ENCODE measurements at regions not wholly inside any gene's neighbourhood (a gene's known extent, or its start where the extent isn't known, plus 50 kb on each side); places are given as distances from the start of the nearest gene placed in this dataset.

DNA sequence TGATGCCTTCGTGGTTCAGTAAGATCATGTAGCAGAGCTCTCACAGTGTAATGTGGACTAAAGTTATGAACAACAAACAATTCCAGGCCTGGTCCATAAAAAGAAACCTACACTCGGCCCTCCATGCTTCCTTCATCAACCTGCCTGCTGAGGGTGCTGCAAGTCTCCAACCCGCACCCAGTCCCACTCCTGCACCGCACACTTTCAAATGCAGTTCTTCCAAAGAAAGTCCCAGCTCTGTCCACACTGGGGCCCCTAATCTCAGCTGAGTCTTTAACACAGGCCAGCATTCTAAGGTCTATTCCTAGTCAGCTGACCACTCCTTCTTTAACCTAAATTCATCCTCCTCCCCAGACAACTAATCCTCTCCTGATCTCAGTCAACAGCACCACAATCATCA, 71.5 kb upstream of the NR5A2 start:
- Mint-ChIP-seq H3K27ac (no peak overlapping the region), H3K9me3 (no peaks in the 10 kb centered on the region), H3K36me3 (no peaks in the 10 kb centered on the region), H3K4me1 (peaks cover 0 to 1% (median 0%) of the 10 kb centered on the region in 4 donors), H3K27me3 (peaks cover 0 to 1% of the 10 kb centered on the region in 2 donors), H3K4me3 (no peak overlapping the region)
- Histone ChIP-seq H3K36me3 (ENCODE audit: insufficient read depth, low read length) (no peaks in the 10 kb centered on the region), H3K27me3 (ENCODE audit: insufficient read depth, low read length) (no peaks in the 10 kb centered on the region), H3K4me1 (ENCODE audit: insufficient read depth, low read length) (no peaks in the 10 kb centered on the region), H3K27ac (ENCODE audit: low read depth, low read length) (no peak overlapping the region), H3K4me3 (ENCODE audit: low read length in 2 of 2) (no peak overlapping the region), H3K9me3 (ENCODE audit: control insufficient read depth in 1 of 2, low read length in 2 of 2) (no peaks in the 10 kb centered on the region)
- no peak for DNase-seq
- intact Hi-C loops (cut with micrococcal nuclease) = no loop called here
- ChIA-PET CTCF (ENCODE audit: partially characterized antibody) (interaction anchor here (1.4 kb wide), 1 partner anchor 11 kb away, joined by 3 read pairs; no protein-coding TSS in a partner anchor), POLR2A (ENCODE audit: partially characterized antibody) (no interaction called here)

DNA sequence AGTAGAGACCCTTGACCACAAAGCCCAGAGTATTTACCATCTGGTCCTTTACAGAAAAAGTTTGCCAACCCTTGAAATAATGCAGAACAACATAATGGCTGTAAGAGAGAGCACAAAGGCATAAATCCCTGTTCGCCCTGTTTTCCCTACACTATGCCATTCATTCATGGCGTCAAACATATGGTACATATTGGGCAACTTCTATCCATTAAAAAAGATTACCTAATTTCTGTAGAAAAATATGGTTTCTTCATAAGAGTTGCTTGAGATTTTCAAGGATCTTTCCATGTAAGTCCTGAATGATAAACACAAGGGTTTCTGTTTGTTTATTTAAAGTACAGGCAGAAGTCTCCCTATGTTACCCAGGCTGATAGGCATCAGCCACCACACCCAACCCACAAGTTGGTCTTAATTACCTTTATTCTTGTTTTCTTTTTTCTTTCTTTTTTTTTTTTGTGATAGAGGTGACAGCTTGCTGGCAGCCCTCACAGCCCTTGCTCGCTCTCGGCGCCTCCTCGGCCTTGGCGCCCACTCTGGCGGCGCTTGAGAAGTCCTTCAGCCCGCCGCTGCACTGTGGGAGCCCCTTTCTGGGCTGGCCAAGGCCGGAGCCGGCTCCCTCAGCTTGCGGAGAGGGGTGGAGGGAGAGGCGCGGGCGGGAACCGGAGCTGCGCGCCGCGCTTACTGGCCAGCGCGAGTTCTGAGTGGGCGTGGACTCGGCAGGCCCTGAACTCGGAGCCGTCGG, 68.3 kb upstream of the NR5A2 start:
- peaks cover 0 to 1% (median 0%) of the 10 kb centered on the region in 4 donors for H3K4me1 Mint-ChIP-seq
- CTCF ChIA-PET (ENCODE audit: partially characterized antibody) = no interaction called here
- H3K36me3 ChIP-seq (ENCODE audit: insufficient read depth, low read length) = no peaks in the 10 kb centered on the region

DNA sequence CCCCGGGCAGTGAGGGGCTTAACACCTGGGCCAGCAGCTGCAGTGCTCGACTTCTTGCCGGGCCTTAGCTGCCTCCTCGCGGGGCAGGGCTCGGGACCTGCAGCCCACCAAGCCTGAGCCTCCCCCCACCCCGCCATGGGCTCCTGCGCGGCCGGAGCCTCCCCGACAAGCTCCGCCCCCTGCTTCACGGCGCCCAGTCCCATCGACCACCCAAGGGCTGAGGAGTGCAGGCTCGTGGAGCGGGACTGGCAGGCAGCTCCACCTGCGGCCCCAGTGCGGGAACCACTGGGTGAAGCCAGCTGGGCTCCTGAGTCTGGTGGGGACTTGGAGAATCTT, 67.8 kb upstream of the NR5A2 start:
- Mint-ChIP-seq H3K36me3 (no peaks in the 10 kb centered on the region), H3K27me3 (peaks cover 3 to 5% of the 10 kb centered on the region in 2 donors), H3K4me3 (no peak overlapping the region), H3K27ac (no peak overlapping the region), H3K9me3 (no peaks in the 10 kb centered on the region), H3K4me1 (peaks cover 0 to 1% (median 0%) of the 10 kb centered on the region in 4 donors)
- ChIA-PET POLR2A (ENCODE audit: partially characterized antibody) (no interaction called here), CTCF (ENCODE audit: partially characterized antibody) (no interaction called here)
- H3K27ac ChIP-seq (ENCODE audit: low read depth, low read length) = no peak overlapping the region
- intact Hi-C loops (cut with micrococcal nuclease) = no loop called here
- H3K4me1 ChIP-seq (ENCODE audit: insufficient read depth, low read length) = no peaks in the 10 kb centered on the region
- no peak overlapping the region for H3K4me3 ChIP-seq (ENCODE audit: low read length in 2 of 2)
- no peaks in the 10 kb centered on the region for H3K9me3 ChIP-seq (ENCODE audit: control insufficient read depth in 1 of 2, low read length in 2 of 2)
- no peaks in the 10 kb centered on the region for H3K27me3 ChIP-seq (ENCODE audit: insufficient read depth, low read length)
- no peaks in the 10 kb centered on the region for H3K36me3 ChIP-seq (ENCODE audit: insufficient read depth, low read length)
- DNase-seq = no peak

More for the DNA sequence above, 68.3 kb upstream of the NR5A2 start:
- Histone ChIP-seq H3K4me1 (ENCODE audit: insufficient read depth, low read length) (no peaks in the 10 kb centered on the region), H3K27ac (ENCODE audit: low read depth, low read length) (no peak overlapping the region), H3K9me3 (ENCODE audit: control insufficient read depth in 1 of 2, low read length in 2 of 2) (no peaks in the 10 kb centered on the region), H3K27me3 (ENCODE audit: insufficient read depth, low read length) (no peaks in the 10 kb centered on the region), H3K4me3 (ENCODE audit: low read length in 2 of 2) (no peak overlapping the region)
- no peak for DNase-seq
- H3K27me3 Mint-ChIP-seq = peaks cover 0 to 3% of the 10 kb centered on the region in 2 donors
- no peaks in the 10 kb centered on the region for H3K36me3 Mint-ChIP-seq
- H3K9me3 Mint-ChIP-seq = no peaks in the 10 kb centered on the region
- H3K27ac Mint-ChIP-seq = no peak overlapping the region
- POLR2A ChIA-PET (ENCODE audit: partially characterized antibody) = no interaction called here
- no peak overlapping the region for H3K4me3 Mint-ChIP-seq
- intact Hi-C loops (cut with micrococcal nuclease) = no loop called here

DNA sequence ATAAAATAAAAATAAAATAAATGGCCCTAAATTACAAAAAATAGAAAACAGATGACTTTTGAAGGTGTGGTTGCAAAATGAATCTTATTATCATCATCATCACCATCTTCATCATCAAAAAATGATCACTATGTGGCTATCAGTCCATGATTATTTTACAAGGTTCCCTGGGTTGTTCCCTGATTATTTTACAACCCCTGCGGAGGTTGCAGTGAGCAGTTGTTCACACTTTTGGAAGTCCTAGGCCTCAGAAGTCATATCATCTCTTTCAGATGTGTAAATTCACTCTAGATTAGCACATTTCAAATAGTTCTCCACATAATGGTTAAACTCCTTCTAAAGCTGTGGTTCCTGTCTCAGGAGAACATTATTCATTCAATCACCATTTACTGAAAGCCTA, 57.4 kb upstream of the NR5A2 start:
- Histone ChIP-seq H3K9me3 (ENCODE audit: control insufficient read depth in 1 of 2, low read length in 2 of 2) (no peaks in the 10 kb centered on the region), H3K27me3 (ENCODE audit: insufficient read depth, low read length) (no peaks in the 10 kb centered on the region), H3K4me1 (ENCODE audit: insufficient read depth, low read length) (no peaks in the 10 kb centered on the region), H3K36me3 (ENCODE audit: insufficient read depth, low read length) (no peaks in the 10 kb centered on the region), H3K4me3 (ENCODE audit: low read length in 2 of 2) (no peak overlapping the region), H3K27ac (ENCODE audit: low read depth, low read length) (no peak overlapping the region)
- Mint-ChIP-seq H3K27me3 (peaks cover 5 to 10% of the 10 kb centered on the region in 2 donors), H3K9me3 (peaks cover 0 to 2% (median 0%) of the 10 kb centered on the region in 8 donors), H3K36me3 (no peaks in the 10 kb centered on the region), H3K4me1 (no peaks in the 10 kb centered on the region), H3K27ac (no peak overlapping the region), H3K4me3 (no peak overlapping the region)
- DNase-seq = no peak
- intact Hi-C loops (cut with micrococcal nuclease) = no loop called here
- POLR2A ChIA-PET (ENCODE audit: partially characterized antibody) = no interaction called here
- CTCF ChIA-PET (ENCODE audit: partially characterized antibody) = no interaction called here

DNA sequence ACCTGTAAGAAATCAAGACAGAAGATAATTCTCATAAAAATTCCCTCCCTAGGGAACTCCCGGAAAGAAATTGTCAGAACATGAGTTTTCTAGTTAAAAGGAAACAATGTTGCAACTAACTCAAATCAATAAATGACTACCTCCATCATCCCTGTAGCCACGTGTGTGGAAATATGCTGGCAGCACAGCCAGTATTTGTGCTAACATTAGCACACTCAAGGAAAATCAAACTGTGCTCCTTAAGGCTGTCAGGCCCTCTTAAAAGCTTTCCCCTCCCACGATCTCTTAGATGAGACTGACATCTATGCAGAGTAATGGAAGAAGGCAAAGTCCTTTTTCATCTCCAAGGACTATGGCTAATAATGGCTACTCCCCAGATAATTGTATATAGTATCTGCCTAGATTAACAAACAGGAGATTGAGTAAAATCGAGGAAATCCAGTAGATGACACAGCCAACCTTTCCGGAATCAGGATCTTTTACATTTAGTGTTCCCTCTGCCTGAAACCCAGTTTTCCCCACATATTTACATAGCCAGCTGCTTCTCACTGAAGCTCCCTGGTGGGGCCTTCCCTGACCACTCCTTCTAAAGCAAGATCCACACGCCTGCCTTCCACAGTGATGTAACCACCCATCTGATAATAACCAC, 50.9 kb upstream of the NR5A2 start:
- Histone ChIP-seq H3K4me1 (ENCODE audit: insufficient read depth, low read length) (no peaks in the 10 kb centered on the region), H3K4me3 (ENCODE audit: low read length in 2 of 2) (no peak overlapping the region), H3K27ac (ENCODE audit: low read depth, low read length) (no peak overlapping the region), H3K27me3 (ENCODE audit: insufficient read depth, low read length) (no peaks in the 10 kb centered on the region), H3K9me3 (ENCODE audit: control insufficient read depth in 1 of 2, low read length in 2 of 2) (no peaks in the 10 kb centered on the region), H3K36me3 (ENCODE audit: insufficient read depth, low read length) (no peaks in the 10 kb centered on the region)
- intact Hi-C loops (cut with micrococcal nuclease) = no loop called here
- no peaks in the 10 kb centered on the region for H3K9me3 Mint-ChIP-seq
- DNase-seq = no peak
- H3K36me3 Mint-ChIP-seq = no peaks in the 10 kb centered on the region
- ChIA-PET POLR2A (ENCODE audit: partially characterized antibody) (no interaction called here), CTCF (ENCODE audit: partially characterized antibody) (interaction anchor here (0.7 kb wide), 1 partner anchor 14 kb away, joined by 3 read pairs; no protein-coding TSS in a partner anchor)
- peaks cover 4 to 6% of the 10 kb centered on the region in 2 donors for H3K27me3 Mint-ChIP-seq
- H3K4me3 Mint-ChIP-seq = no peak overlapping the region
- H3K27ac Mint-ChIP-seq = no peak overlapping the region
- H3K4me1 Mint-ChIP-seq = no peaks in the 10 kb centered on the region

Small RNA genes in the stretch of these regions (microRNA-seq; reads per million reads assigned to microRNA genes)
- gene MIR181A1 (ENCODE audit: borderline microRNAs expressed, borderline number of aligned reads, borderline replicate concordance) (439 reads per million, percentile 81 among the genes with 10 or more reads in this experiment), gene MIR181B1 (ENCODE audit: borderline microRNAs expressed, borderline number of aligned reads, borderline replicate concordance) (1.2 reads per million)
